ENCODE measurements at regions not wholly inside any gene's neighbourhood (a gene's known extent, or its start where the extent isn't known, plus 50 kb on each side); places are given as distances from the start of the nearest gene placed in this dataset.

DNA sequence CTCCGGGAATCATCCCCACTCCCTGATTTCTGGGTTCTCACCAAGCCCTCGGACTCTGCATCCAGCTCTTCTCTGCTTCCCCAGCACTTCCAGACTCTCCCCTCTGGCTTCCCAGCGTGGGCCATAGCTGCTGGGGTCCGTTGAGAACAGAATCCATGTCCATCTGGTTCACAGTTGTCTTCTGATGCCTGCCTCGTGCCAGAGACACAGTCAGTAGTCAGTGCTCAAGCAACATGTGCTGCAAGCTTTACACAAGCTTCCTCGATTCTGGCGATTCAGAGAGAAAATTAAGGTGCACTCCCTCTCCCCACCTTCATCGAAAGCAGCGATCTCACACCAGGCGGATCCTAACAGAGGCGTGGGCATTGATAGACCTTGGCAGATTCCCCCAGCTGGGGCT lies 495.5 kb downstream of the TBC1D22A start:
- Histone ChIP-seq H3K27me3 (replicated peaks; ENCODE audit: control insufficient read depth, insufficient read depth, low read length) (no peaks in the 10 kb centered on the region), H3K36me3 (ENCODE audit: control insufficient read depth, insufficient read depth, low read length) (no peaks in the 10 kb centered on the region), H3K4me3 (replicated peaks; ENCODE audit: low read depth, low read length) (no peak overlapping the region)
- TF ChIP-seq, protein P1, sequence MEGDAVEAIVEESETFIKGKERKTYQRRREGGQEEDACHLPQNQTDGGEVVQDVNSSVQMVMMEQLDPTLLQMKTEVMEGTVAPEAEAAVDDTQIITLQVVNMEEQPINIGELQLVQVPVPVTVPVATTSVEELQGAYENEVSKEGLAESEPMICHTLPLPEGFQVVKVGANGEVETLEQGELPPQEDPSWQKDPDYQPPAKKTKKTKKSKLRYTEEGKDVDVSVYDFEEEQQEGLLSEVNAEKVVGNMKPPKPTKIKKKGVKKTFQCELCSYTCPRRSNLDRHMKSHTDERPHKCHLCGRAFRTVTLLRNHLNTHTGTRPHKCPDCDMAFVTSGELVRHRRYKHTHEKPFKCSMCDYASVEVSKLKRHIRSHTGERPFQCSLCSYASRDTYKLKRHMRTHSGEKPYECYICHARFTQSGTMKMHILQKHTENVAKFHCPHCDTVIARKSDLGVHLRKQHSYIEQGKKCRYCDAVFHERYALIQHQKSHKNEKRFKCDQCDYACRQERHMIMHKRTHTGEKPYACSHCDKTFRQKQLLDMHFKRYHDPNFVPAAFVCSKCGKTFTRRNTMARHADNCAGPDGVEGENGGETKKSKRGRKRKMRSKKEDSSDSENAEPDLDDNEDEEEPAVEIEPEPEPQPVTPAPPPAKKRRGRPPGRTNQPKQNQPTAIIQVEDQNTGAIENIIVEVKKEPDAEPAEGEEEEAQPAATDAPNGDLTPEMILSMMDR (IDR thresholded peaks at IDR 0.05; ENCODE audit: insufficient read depth, low read length, poor library complexity, severe bottlenecking), result no peak
- no peak for DNase-seq (ENCODE audit: extremely low read depth, insufficient read length)

DNA sequence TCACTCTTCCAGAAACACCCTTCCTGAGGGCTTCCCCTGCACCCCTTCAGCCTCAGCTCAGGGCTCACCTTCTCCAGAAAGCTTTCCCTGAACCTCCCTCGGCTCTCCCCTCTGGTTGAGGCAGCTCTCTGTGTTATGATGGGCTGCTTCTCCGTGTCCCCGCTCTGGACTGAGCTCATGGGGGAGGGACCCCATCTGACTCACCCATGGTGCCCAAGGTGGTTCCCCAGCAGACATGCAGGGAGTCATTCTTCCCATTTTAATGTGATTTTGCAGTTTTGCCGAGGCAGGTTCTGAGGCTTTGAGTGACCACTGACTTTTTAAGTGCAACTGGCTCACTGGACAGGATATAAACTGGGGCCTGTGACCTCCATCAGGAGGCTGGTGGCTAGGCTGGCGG lies 495.1 kb downstream of the TBC1D22A start:
- Histone ChIP-seq H3K36me3 (ENCODE audit: control insufficient read depth, insufficient read depth, low read length) (no peaks in the 10 kb centered on the region), H3K27me3 (replicated peaks; ENCODE audit: control insufficient read depth, insufficient read depth, low read length) (no peaks in the 10 kb centered on the region), H3K4me3 (replicated peaks; ENCODE audit: low read depth, low read length) (no peak overlapping the region)
- DNase-seq (ENCODE audit: extremely low read depth, insufficient read length), result no peak
- TF ChIP-seq, protein P1 (IDR thresholded peaks at IDR 0.05; ENCODE audit: insufficient read depth, low read length, poor library complexity, severe bottlenecking), result no peak

DNA sequence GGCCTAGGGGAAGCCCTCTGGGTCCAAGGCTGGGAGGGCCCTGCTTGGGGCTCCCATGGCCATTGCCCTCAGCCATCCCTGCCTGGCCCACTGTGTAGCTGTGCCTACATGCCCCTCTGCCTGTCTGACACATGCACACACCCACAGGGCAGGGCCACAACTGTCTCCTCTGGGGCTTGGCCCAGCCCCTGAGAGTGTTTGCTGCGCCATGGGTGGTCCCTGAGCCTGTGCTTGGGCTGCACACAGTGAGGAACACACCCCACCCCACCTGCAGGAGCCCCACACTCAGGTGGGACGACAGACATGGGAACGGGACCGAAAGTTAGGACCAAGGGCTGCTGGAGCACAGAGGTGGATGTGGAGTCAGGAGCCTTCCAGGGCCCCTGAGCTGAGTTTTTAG lies 489.5 kb downstream of the TBC1D22A start:
- H3K27me3 ChIP-seq (replicated peaks; ENCODE audit: control insufficient read depth, insufficient read depth, low read length), result no peaks in the 10 kb centered on the region; the same call in 1 of the 2 replicates
- H3K36me3 ChIP-seq (ENCODE audit: control insufficient read depth, insufficient read depth, low read length), result no peaks in the 10 kb centered on the region
- no peak for DNase-seq (ENCODE audit: extremely low read depth, insufficient read length)
- TF ChIP-seq, protein P1 (IDR thresholded peaks at IDR 0.05; ENCODE audit: insufficient read depth, low read length, poor library complexity, severe bottlenecking), result no peak
- H3K4me3 ChIP-seq (replicated peaks; ENCODE audit: low read depth, low read length), result no peak overlapping the region

DNA sequence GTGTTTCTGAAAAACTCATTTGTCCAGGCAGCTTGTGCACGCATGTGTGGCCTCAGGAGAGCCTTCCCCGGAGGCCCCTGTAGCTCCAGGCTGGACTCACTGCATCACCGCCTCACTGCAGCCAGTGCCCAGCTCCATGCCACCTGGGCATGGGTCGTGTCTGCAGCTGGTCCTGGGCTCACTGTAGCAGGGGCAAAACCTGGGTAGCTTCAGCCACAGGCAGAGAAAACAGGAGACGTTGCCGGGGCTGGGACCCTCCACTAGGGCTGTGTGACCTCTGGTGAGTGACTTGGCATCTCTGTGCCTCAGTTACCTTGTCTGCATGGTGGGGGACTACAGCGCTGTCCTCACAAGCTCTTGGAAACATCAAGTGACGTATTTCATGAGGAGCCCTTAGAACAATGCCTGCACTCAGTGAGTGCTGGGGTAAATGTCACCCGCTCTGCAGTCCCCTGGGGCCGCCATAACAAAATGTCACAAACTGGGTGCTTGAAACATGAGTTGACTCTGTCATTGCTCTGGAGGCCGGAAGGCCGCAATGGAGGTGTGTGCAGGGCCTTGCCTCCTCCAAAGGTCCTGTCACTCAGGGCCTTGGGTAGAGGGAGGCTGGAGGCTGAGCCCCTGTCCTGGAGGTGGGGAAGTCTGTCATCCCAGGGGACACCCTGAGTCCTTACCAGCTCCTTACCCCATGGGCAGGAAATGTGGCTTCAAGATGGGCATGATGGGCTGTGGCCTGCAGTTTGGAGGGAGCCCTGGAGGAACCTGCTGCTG lies 488.7 kb downstream of the TBC1D22A start:
- Histone ChIP-seq H3K4me3 (replicated peaks; ENCODE audit: low read depth, low read length) (no peak overlapping the region), H3K36me3 (ENCODE audit: control insufficient read depth, insufficient read depth, low read length) (no peaks in the 10 kb centered on the region), H3K27me3 (replicated peaks; ENCODE audit: control insufficient read depth, insufficient read depth, low read length) (no peaks in the 10 kb centered on the region; the same call in 1 of the 2 replicates)
- no peak for DNase-seq (ENCODE audit: extremely low read depth, insufficient read length)
- TF ChIP-seq, protein P1 (IDR thresholded peaks at IDR 0.05; ENCODE audit: insufficient read depth, low read length, poor library complexity, severe bottlenecking), result no peak

DNA sequence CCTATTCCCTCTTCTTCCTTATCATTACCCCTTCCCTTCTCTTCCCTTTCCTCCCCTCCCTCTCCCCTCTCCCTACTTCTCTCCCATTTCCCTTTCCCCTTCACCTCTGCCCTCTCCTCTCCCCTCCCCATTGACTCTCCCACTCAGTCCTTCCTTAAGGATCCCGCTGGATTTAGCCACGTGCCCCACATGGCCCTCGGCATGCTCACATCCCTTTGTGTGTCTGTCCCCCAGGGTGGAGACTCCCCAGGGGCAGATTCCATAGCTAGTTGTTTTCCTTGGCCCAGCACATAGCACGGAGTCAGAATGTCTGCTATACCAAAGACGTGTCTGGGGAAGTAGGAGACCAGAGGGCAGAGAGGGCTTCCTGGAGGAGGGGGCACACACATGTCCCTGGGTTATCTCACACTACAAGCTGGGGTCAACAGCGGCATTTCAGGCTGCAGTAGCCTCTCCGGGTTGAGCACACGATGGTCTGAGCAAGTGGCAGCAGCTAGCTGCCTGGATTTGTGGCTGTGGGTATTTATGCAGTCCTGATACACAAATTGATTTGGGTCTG lies 487.0 kb downstream of the TBC1D22A start:
- no peak overlapping the region for H3K4me3 ChIP-seq (replicated peaks; ENCODE audit: low read depth, low read length)
- no peaks in the 10 kb centered on the region for H3K36me3 ChIP-seq (ENCODE audit: control insufficient read depth, insufficient read depth, low read length)
- TF ChIP-seq, protein P1 (IDR thresholded peaks at IDR 0.05; ENCODE audit: insufficient read depth, low read length, poor library complexity, severe bottlenecking), result no peak
- no peak for DNase-seq (ENCODE audit: extremely low read depth, insufficient read length)
- no peaks in the 10 kb centered on the region; the same call in 1 of the 2 replicates for H3K27me3 ChIP-seq (replicated peaks; ENCODE audit: control insufficient read depth, insufficient read depth, low read length)
